KOPT-K1 (cell line): ENCODE measurements at regions not wholly inside any gene's neighbourhood (a gene's known extent, or its start where the extent isn't known, plus 50 kb on each side); places are given as distances from the start of the nearest gene placed in this dataset.

Experiments used
- H3K27ac ChIP-seq: fragments of 200-600 bp; sonication (generic); 2 replicates; pipeline ENCODE4 v1.5.1; 2016; ENCODE audit warnings: antibody characterized with exemption, mild to moderate bottlenecking, low read depth, low read length; ENCODE audit not compliant: poor library complexity, severe bottlenecking
- H3K36me3 ChIP-seq: fragments of 200-600 bp; sonication (generic); 2 replicates; pipeline ENCODE4 v1.5.1; 2017; ENCODE audit warnings: antibody characterized with exemption, mild to moderate bottlenecking, low read length, moderate library complexity; ENCODE audit not compliant: insufficient read depth
- H3K9me3 ChIP-seq: fragments of 200-600 bp; sonication (generic); 2 replicates; pipeline ENCODE4 v1.5.1; 2017; ENCODE audit warnings: antibody characterized with exemption, low read length, mild to moderate bottlenecking; ENCODE audit not compliant: insufficient read depth, poor library complexity, severe bottlenecking

- H3K9me3 ChIP-seq, result no peaks in the 10 kb centered on the region
- H3K36me3 ChIP-seq, result no peaks in the 10 kb centered on the region
- peak overlapping the region; percentile 100 for H3K27ac ChIP-seq
These were observed 301.4 kb downstream of the UACA start for GRCh38 chr15:70461992-70462391.

DNA sequence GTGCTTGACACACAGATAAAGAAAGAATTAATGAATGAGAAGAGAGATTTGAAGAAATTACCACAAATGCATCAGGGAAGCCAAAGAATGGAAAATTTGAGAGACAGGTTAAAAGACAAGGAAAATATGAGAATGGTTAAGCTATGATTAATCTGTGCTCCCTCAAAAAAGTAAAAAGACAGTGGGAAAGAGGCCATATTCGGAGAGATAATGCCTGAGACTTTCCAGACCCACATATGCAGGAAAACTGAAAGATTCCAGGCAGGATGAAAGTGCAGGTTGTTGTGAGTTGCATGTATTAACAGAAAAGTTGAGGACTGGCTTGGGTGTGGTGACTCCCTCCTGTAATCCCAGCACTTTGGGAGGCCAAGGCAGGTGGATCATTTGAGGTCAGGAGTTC is 302.3 kb downstream of the UACA start:
- peak overlapping the region; percentile 100 for H3K27ac ChIP-seq
- H3K9me3 ChIP-seq, result no peaks in the 10 kb centered on the region
- no peaks in the 10 kb centered on the region for H3K36me3 ChIP-seq

- H3K27ac ChIP-seq, result peak overlapping the region; percentile 100
- H3K36me3 ChIP-seq, result no peaks in the 10 kb centered on the region
- no peaks in the 10 kb centered on the region for H3K9me3 ChIP-seq
These were observed 304.0 kb downstream of the UACA start for GRCh38 chr15:70459312-70459711.

GRCh38 chr15:70453766-70454165 is 309.6 kb downstream of the UACA start:
- H3K36me3 ChIP-seq, result no peaks in the 10 kb centered on the region
- H3K9me3 ChIP-seq, result no peaks in the 10 kb centered on the region
- peak overlapping the region; percentile 100 for H3K27ac ChIP-seq

DNA sequence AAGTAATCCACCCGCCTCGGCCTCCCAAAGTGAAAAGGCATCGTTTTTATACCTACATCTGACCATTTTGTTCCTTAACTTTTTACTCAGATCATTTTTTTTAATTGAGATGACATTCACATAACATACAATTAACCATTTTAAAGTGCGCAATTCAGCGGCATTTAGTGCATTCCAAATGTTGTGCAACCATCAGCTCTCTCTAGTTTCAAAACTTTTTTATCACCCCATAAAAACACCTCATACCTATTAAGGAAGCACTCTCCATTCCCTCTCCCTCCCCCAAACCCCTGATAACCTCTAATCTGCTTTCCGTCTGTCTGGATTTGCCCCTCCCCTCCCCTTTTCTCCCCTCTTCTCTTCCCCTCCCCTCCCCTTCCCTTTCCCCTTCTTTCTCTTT is 310.1 kb downstream of the UACA start:
- H3K27ac ChIP-seq, result peak overlapping the region; percentile 100
- H3K36me3 ChIP-seq, result no peaks in the 10 kb centered on the region

GRCh38 chr15:70451821-70452653 is 311.3 kb downstream of the UACA start:
- Histone ChIP-seq H3K36me3 (no peaks in the 10 kb centered on the region), H3K27ac (peak overlapping the region; percentile 100), H3K9me3 (no peaks in the 10 kb centered on the region)

More for the DNA sequence above, 310.1 kb downstream of the UACA start:
- no peaks in the 10 kb centered on the region for H3K9me3 ChIP-seq

DNA sequence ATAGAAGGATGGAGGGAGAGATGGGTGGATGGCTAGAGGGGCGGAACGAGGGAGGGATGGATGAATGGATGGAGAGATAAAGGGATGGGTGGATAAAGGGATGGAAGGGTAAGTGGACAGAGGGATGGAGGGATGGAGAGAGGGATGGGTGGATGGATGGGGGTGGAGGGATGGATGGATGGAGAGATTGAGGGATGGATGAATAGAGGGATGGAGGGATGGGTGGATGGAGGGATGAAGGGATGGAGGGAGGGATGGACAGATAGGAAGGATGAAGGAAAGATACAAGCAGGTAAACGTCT is 313.3 kb downstream of the UACA start:
- no peaks in the 10 kb centered on the region for H3K9me3 ChIP-seq
- H3K36me3 ChIP-seq, result no peaks in the 10 kb centered on the region
- H3K27ac ChIP-seq, result peak overlapping the region; percentile 100

DNA sequence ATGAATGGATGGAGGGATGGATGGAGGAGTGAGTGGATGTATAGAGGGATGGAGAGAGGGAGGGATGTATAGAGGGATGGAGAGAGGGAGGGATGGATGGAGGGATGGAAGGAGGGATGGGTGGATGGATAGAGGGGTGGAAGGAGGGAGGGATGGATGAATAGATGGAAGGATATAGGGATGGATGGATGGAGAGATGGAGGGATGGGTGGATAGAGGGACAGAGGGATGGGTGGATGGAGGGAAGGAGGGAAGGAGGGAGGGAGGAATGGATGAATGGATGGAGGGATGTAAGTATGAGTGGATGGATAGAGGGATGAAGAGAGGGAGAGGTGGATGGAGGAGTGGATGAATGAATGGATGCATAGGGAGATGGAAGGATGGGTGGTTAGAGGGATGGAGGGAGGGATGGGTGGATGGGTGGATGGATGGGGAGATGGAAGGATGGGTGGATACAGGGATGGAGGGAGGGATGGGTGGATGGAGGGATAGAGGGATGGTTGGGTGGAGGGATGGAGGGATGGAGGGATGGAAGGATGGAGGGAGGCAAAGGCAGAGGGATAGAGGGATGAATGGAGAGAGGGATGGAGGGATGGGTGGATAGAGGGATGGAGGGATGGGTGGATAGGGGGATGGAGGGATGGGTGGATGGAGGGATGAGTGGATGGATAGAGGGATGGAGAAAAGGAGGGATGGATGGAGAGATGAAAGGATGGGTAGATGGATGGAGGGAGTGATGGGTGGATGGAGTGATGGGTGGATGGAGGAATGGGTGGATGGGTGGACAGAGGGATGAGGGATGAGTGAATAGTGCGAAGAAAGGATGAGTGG is 313.8 kb downstream of the UACA start:
- no peaks in the 10 kb centered on the region for H3K36me3 ChIP-seq
- peak overlapping the region; percentile 100 for H3K27ac ChIP-seq

GRCh38 chr15:70447928-70448698 is 315.2 kb downstream of the UACA start:
- H3K27ac ChIP-seq, result peak overlapping the region; percentile 100
- no peaks in the 10 kb centered on the region for H3K36me3 ChIP-seq
- no peaks in the 10 kb centered on the region for H3K9me3 ChIP-seq

More for the DNA sequence above, 313.8 kb downstream of the UACA start:
- no peaks in the 10 kb centered on the region for H3K9me3 ChIP-seq

DNA sequence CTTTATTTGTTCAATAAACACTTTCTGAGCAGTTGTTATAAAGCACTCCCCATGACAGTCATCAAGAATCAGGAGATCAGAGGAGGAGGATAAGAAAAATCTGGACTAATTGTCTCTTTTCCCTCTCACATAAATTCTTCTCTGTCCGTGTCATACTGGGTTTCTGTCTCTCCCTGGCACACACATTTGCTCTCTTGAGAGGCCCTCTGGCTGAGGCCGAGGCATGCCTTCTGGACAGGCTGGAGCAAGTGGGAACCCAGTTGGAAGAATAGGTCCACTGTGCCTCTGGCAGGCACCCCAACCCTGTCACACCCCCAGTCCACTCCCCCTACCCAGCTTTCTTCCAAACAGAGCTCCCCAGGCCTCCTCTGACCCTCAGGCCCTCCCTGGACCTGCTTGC is 315.8 kb downstream of the UACA start:
- Histone ChIP-seq H3K27ac (peak overlapping the region; percentile 100), H3K36me3 (no peaks in the 10 kb centered on the region), H3K9me3 (no peaks in the 10 kb centered on the region)

DNA sequence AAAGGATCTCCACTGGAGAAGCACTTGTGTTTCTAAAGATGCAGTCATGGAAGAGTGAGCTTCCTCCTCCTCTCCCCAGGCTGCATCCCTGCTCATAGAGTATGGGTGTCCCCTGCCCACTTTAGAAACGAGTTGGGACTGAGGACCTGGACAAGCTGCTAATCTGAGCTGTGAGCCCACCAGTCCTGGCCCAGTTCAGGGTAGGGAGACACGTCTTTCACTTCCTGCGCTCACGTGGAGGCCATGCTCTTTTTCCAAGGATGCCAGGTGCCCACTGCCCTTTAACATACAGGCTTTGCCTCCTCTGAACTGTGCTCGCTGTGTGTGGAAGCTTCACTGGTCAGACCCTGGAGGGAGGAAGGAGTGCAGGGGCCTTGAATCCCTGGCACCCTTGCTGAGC is 316.3 kb downstream of the UACA start:
- Histone ChIP-seq H3K27ac (peak overlapping the region; percentile 100), H3K36me3 (no peaks in the 10 kb centered on the region), H3K9me3 (no peaks in the 10 kb centered on the region)

GRCh38 chr15:70443486-70444273 is 319.7 kb downstream of the UACA start:
- H3K27ac ChIP-seq, result peak overlapping the region; percentile 100
- no peaks in the 10 kb centered on the region for H3K36me3 ChIP-seq
- no peaks in the 10 kb centered on the region for H3K9me3 ChIP-seq

DNA sequence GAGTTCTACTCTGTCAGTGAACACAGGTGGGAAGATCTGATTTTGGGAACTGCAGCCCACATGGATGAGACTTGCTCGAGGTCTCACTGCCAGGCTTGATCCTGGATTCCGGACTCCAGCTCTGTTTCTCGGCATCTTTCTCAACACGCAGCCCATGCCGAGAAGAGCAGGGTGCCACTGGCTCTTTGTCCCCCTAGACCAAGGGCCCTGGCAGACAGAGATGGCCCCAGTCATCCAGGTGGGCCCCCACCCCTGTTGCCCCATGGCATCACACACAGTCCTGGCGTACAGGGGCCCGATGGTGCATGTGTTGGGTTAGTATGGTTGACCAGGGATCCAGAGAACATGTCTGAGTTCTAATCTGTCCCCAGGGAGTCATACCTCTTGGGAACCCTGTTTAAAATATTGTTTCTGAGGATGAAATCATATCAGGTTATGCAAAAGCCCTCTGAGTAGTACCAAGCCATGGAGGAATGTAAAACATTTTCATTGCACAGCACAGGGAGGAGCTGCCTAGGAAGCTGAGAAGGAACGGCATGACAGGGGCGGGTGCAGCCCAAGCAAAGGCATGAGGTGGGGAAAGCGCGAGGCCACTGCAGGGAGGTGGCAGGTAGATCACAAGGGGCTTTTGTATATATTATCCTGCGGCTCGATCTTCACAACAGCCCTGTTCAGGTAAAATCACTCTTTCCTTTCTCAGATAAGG is 320.6 kb downstream of the UACA start:
- Histone ChIP-seq H3K27ac (peak overlapping the region; percentile 100), H3K9me3 (no peaks in the 10 kb centered on the region), H3K36me3 (no peaks in the 10 kb centered on the region)

- H3K27ac ChIP-seq, result peak overlapping the region; percentile 100
- H3K36me3 ChIP-seq, result no peaks in the 10 kb centered on the region
- H3K9me3 ChIP-seq, result no peaks in the 10 kb centered on the region
These were observed 321.1 kb downstream of the UACA start for GRCh38 chr15:70442211-70442610.
